HepG2 (cell line): ENCODE measurements at regions not wholly inside any gene's neighbourhood (a gene's known extent, or its start where the extent isn't known, plus 50 kb on each side); places are given as distances from the start of the nearest gene placed in this dataset.
"Not testable (repeated sequence)": the region's sequence is repeated elsewhere in the genome, so short reads cannot be mapped to it uniquely, and the experiment has no call there.

ENCODE experiments used
- GRHL1 ChIP-seq: sonication (generic); formaldehyde crosslinking; conservative IDR thresholded peaks from 2 replicates; pipeline ENCODE4 v1.8.0; 2022; ENCODE audit warnings: missing genetic modification reagents
- HCFC1 ChIP-seq: fragments of 150-350 bp; IDR thresholded peaks from 2 replicates; pipeline ENCODE4 v1.6.1; 2014; ENCODE audit warnings: low read depth, low read length
- MAFG ChIP-seq: sonication (generic); formaldehyde crosslinking; IDR thresholded peaks from 2 replicates; pipeline ENCODE4 v1.5.1; 2020; ENCODE audit warnings: mild to moderate bottlenecking, missing genetic modification reagents
- RBAK ChIP-seq: sonication (generic); formaldehyde crosslinking; IDR thresholded peaks from 2 replicates; pipeline ENCODE4 v1.5.1; 2020; ENCODE audit warnings: mild to moderate bottlenecking, missing genetic modification reagents
- SMC3 ChIP-seq: IDR thresholded peaks from 2 replicates; pipeline ENCODE4 v1.6.1; 2011; ENCODE audit warnings: low read length, improper control_type of control experiment
- SRSF4 ChIP-seq: fragments of 200-400 bp; formaldehyde crosslinking; IDR thresholded peaks from one replicate; pipeline ENCODE4 v1.6.1; 2018; ENCODE audit warnings: mild to moderate bottlenecking, low read depth, low read length, moderate library complexity; ENCODE audit not compliant: poor library complexity, severe bottlenecking
- ZNF550 ChIP-seq: sonication (generic); formaldehyde crosslinking; IDR thresholded peaks from 2 replicates; pipeline ENCODE4 v1.4.0; 2020; ENCODE audit warnings: mild to moderate bottlenecking, missing genetic modification reagents, borderline replicate concordance
- ZNF770 ChIP-seq: sonication (generic); formaldehyde crosslinking; IDR thresholded peaks from 2 replicates; pipeline ENCODE4 v1.5.0; 2020; ENCODE audit warnings: mild to moderate bottlenecking, missing genetic modification reagents
- TF ChIP-seq, protein P1 (sequence below): sonication (generic); formaldehyde crosslinking; IDR thresholded peaks from 2 replicates; pipeline ENCODE4 v1.5.0; 2020; ENCODE audit warnings: mild to moderate bottlenecking, missing genetic modification reagents, moderate library complexity

DNA sequence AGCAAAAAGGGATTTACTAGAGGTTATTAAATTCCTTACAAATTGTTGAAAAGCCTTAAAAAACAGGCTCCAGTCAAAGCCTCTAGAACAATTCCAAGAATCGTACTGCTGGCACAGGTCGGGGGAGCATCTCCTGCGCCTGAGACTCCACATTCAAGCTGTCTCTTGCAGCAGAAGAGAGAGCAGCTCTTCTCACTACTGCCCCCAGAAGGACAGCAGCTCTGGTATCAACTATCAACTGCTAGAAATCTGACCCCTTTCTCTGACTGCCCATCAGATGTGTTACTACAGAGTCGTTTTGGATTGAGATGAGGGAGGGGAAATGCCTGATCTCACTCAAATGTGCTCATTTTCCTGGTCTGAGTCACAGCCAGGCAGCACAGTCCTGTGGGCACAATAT lies 403.6 kb downstream of the RPIA start:
- TF ChIP-seq, protein P1, sequence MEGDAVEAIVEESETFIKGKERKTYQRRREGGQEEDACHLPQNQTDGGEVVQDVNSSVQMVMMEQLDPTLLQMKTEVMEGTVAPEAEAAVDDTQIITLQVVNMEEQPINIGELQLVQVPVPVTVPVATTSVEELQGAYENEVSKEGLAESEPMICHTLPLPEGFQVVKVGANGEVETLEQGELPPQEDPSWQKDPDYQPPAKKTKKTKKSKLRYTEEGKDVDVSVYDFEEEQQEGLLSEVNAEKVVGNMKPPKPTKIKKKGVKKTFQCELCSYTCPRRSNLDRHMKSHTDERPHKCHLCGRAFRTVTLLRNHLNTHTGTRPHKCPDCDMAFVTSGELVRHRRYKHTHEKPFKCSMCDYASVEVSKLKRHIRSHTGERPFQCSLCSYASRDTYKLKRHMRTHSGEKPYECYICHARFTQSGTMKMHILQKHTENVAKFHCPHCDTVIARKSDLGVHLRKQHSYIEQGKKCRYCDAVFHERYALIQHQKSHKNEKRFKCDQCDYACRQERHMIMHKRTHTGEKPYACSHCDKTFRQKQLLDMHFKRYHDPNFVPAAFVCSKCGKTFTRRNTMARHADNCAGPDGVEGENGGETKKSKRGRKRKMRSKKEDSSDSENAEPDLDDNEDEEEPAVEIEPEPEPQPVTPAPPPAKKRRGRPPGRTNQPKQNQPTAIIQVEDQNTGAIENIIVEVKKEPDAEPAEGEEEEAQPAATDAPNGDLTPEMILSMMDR (CRISPR knock-in tag) = not testable (repeated sequence)
- TF ChIP-seq SRSF4; MAFG (CRISPR knock-in tag); HCFC1; SMC3; ZNF550 (CRISPR knock-in tag); GRHL1; RBAK (CRISPR knock-in tag); ZNF770: not testable (repeated sequence)
